Right atrium auricular region (tissue), 2 donors: ENCODE measurements at regions not wholly inside any gene's neighbourhood (a gene's known extent, or its start where the extent isn't known, plus 50 kb on each side); places are given as distances from the start of the nearest gene placed in this dataset.
"Not testable (repeated sequence)": the region's sequence is repeated elsewhere in the genome, so short reads cannot be mapped to it uniquely, and the experiment has no call there.

Source experiments
- DNase-seq: peaks from one replicate; pipeline ENCODE4 v3.0.0-alpha.2; 2019; ENCODE audit warnings: low spot score
- H3K27ac ChIP-seq, 2 donors: fragments of 200-600 bp; sonication (generic); 1 replicate in 1 of 2; 2 replicates in 1 of 2; pipeline ENCODE4 v1.5.1; 2016 to 2019
- H3K27me3 ChIP-seq, 2 donors: fragments of 200-600 bp; sonication (generic); one replicate each; pipeline versions ENCODE4 v1.5.1 to v1.6.0; 2017 to 2019
- H3K36me3 ChIP-seq: fragments of 200-600 bp; sonication (generic); one replicate; pipeline ENCODE4 v1.5.1; 2016
- H3K4me1 ChIP-seq, 2 donors: fragments of 200-600 bp; sonication (generic); one replicate each; pipeline versions ENCODE4 v1.5.1 to v1.6.0; 2017 to 2019
- H3K4me3 ChIP-seq, 2 donors: fragments of 200-600 bp; sonication (generic); 1 replicate in 1 of 2; 2 replicates in 1 of 2; pipeline ENCODE4 v1.5.1; 2017 to 2019; ENCODE audit warnings: mild to moderate bottlenecking in 1 of 2, moderate library complexity in 1 of 2
- H3K9me3 ChIP-seq, 2 donors: fragments of 200-600 bp; sonication (generic); one replicate each; pipeline ENCODE4 v1.5.1; 2019
- CTCF ChIP-seq, 2 donors: fragments of 200-600 bp; sonication (generic); IDR thresholded peaks; one replicate each; pipeline ENCODE4 v1.5.1; 2019; ENCODE audit warnings: antibody characterized with exemption in 2 of 2

GRCh38 chr4:30122711-30123110 is 597.5 kb upstream of the PCDH7 start:
- H3K27ac ChIP-seq = no peak overlapping the region
- no peaks in the 10 kb centered on the region for H3K36me3 ChIP-seq

GRCh38 chr4:30124621-30125020 is 595.5 kb upstream of the PCDH7 start:
- not testable (repeated sequence) for H3K4me1 ChIP-seq, H3K36me3 ChIP-seq, H3K27ac ChIP-seq, DNase-seq, H3K9me3 ChIP-seq, H3K27me3 ChIP-seq, H3K4me3 ChIP-seq

More at GRCh38 chr4:30122711-30123110, 597.5 kb upstream of the PCDH7 start:
- no peak for DNase-seq
- TF ChIP-seq CTCF (IDR thresholded peaks at IDR 0.05) = no peak
- Histone ChIP-seq H3K4me3 (no peak overlapping the region), H3K27me3 (no peaks in the 10 kb centered on the region), H3K9me3 (no peaks in the 10 kb centered on the region), H3K4me1 (no peaks in the 10 kb centered on the region)

DNA sequence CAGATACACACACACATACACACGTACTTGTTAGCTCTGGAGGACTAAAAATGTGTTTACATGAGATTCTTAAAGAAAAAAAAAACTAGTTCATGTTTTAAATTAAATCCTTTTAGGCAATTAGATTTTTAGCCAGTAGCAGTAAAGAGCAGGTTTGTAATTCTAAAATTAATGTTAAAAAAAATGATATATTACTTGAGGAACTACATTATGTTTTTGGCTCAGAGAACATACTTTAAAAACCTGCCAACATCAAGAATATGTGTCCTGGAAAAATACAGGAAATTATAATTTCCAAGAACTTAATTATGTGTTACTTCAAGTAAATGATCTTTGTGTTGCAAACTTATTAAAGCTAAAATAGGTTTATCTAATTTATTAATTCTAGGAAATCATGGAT is 594.3 kb upstream of the PCDH7 start:
- Histone ChIP-seq H3K27ac (no peak overlapping the region), H3K36me3 (no peaks in the 10 kb centered on the region), H3K27me3 (no peaks in the 10 kb centered on the region), H3K4me1 (no peaks in the 10 kb centered on the region), H3K4me3 (no peak overlapping the region), H3K9me3 (no peaks in the 10 kb centered on the region)
- no peak for TF ChIP-seq CTCF (IDR thresholded peaks at IDR 0.05)
- no peak for DNase-seq

- no peak overlapping the region for H3K4me3 ChIP-seq
- H3K9me3 ChIP-seq = no peaks in the 10 kb centered on the region
- H3K36me3 ChIP-seq = no peaks in the 10 kb centered on the region
- DNase-seq = no peak
- no peaks in the 10 kb centered on the region for H3K4me1 ChIP-seq
- TF ChIP-seq CTCF (IDR thresholded peaks at IDR 0.05) = no peak
- no peaks in the 10 kb centered on the region for H3K27me3 ChIP-seq
- H3K27ac ChIP-seq = no peak overlapping the region
Measured at GRCh38 chr4:30126351-30126750, 593.8 kb upstream of the PCDH7 start.

DNA sequence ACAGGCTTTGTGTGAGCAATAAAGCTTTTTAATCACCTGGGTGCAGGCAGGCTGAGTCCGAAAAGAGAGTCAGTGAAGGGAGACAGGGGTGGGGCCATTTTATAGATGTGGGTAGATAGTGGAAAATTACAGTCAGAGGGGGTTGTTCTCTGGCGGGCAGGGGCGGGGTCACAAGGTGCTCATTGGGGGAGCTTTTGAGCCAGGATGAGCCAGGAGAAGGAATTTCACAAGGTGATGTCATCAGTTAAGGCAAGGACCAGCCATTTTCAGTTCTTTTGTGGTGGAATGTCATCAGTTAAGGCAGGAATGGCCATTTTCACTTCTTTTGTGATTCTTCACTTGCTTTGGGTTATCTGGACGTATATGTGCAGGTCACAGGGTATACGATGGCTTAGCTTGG is 571.3 kb upstream of the PCDH7 start:
- not testable (repeated sequence) for H3K4me3 ChIP-seq, H3K27ac ChIP-seq, H3K36me3 ChIP-seq, DNase-seq, H3K9me3 ChIP-seq, H3K27me3 ChIP-seq, H3K4me1 ChIP-seq

DNA sequence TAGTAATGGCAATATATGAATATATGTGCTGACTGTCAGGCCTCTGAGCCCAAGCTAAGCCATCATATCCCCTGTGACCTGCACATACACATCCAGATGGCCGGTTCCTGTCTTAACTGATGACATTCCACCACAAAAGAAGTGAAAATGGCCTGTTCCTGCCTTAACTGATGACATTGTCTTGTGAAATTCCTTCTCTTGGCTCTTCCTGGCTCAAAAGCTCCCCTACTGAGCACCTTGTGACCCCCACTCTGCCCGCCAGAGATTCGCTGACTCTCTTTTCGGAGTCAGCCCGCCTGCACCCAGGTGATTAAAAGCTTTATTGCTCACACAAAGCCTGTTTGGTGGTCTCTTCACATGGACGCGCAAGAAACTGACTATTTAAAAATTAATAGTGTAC is 570.6 kb upstream of the PCDH7 start:
- not testable (repeated sequence) for H3K4me3 ChIP-seq, H3K36me3 ChIP-seq, H3K4me1 ChIP-seq, DNase-seq, H3K27ac ChIP-seq, H3K27me3 ChIP-seq, H3K9me3 ChIP-seq

DNA sequence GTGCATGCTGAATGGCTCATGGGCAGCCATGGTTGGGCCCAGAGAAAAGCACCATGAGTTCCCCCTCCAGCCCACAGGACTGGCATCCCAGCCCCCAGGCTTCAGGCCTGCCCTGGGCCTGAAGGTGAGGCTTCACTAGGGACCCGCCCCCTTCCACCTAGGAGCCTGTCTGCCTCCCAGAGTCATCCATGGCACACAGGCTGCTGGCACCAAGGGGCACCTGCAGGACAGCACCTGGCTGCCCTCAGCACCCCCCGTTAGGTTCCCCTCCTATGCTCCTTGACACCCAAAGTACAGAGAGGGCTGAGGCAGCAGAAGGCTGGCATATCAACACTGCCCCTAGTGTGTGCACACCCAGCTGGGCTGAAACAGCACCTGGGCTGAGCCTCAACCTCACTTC is 566.7 kb upstream of the PCDH7 start:
- Histone ChIP-seq H3K4me1 (no peaks in the 10 kb centered on the region), H3K36me3 (no peaks in the 10 kb centered on the region)
- no peak for DNase-seq

More for the DNA sequence above, 566.7 kb upstream of the PCDH7 start:
- H3K27ac ChIP-seq = no peak overlapping the region
- no peak for TF ChIP-seq CTCF (IDR thresholded peaks at IDR 0.05)
- no peak overlapping the region for H3K4me3 ChIP-seq
- no peaks in the 10 kb centered on the region for H3K9me3 ChIP-seq
- H3K27me3 ChIP-seq = no peaks in the 10 kb centered on the region
